GM21515 (cell line): ENCODE measurements at regions not wholly inside any gene's neighbourhood (a gene's known extent, or its start where the extent isn't known, plus 50 kb on each side); places are given as distances from the start of the nearest gene placed in this dataset.

ENCODE experiments used
- ATAC-seq: cut with Tn5 transposase; IDR thresholded peaks from one replicate; pipeline ENCODE4 v1.9.1; 2021; ENCODE audit not compliant: unreplicated experiment

DNA sequence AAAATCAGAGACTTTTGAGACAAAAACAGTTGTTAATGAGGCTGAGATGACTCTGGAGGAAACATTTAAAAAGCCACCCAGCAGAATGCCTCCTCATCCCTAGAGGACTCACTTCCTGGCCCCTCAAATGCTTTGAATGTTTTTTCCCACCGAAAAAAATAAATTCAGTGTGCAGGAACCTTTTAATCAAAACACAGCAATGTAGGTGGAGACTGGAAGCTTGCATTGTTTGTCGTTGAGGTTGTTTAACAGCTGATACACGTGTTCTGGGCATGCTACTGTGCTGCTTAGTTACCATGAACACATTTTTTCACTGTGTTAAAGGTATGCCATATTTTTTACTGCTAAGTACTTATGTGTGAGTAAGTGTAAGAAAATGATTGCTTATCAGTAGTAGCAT, 65.7 kb upstream of the ADCY2 start:
- no peak for ATAC-seq

DNA sequence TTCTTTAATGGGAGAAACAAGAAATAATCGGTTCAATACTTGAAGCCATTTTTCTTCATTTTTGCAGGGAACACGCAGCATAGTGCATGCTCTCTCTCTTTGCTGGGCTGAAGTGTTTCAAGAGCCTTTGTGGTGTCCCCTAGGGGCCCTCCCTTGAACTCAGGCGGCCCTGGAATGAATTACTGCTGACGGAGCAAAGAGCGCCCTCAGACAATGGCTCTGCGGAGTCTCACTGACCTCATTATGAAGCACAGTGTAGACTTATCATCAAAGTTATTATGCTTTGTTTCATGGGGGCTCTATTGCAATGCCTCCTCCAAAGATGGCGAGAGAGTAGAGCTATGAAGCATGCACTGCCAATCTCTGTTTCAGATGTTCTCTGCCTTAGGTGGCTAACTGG, 64.8 kb upstream of the ADCY2 start:
- no peak for ATAC-seq
